Mucosa of rectum (tissue), 2 donors: ENCODE measurements at regions not wholly inside any gene's neighbourhood (a gene's known extent, or its start where the extent isn't known, plus 50 kb on each side); places are given as distances from the start of the nearest gene placed in this dataset.

Experiments
- H3K27ac ChIP-seq, 2 donors: one replicate each; pipeline ENCODE4 v1.7.0; 2013; ENCODE audit warnings: inconsistent platforms in 2 of 2, low read depth in 2 of 2, low read length in 2 of 2
- H3K27me3 ChIP-seq, 2 donors: one replicate each; pipeline ENCODE4 v1.7.0; 2013; ENCODE audit warnings: low read length in 2 of 2; ENCODE audit not compliant: control insufficient read depth in 2 of 2, insufficient read depth in 2 of 2
- H3K36me3 ChIP-seq, 2 donors: one replicate each; pipeline ENCODE4 v1.7.0; 2013; ENCODE audit warnings: low read length in 2 of 2; ENCODE audit not compliant: control insufficient read depth in 2 of 2, insufficient read depth in 2 of 2
- H3K4me1 ChIP-seq, 2 donors: one replicate each; pipeline ENCODE4 v1.7.0; 2013; ENCODE audit warnings: low read length in 2 of 2, mild to moderate bottlenecking in 1 of 2; ENCODE audit not compliant: control insufficient read depth in 2 of 2, insufficient read depth in 2 of 2
- H3K4me3 ChIP-seq, 2 donors: one replicate each; pipeline ENCODE4 v1.7.0; 2013; ENCODE audit warnings: low read length in 2 of 2
- H3K9ac ChIP-seq, 2 donors: one replicate each; pipeline ENCODE4 v1.7.0; 2013; ENCODE audit warnings: low read length in 2 of 2, low read depth in 1 of 2, mild to moderate bottlenecking in 1 of 2
- H3K9me3 ChIP-seq, 2 donors: one replicate each; pipeline ENCODE4 v1.7.0; 2013; ENCODE audit warnings: low read length in 2 of 2; ENCODE audit not compliant: control insufficient read depth in 2 of 2
- donor health status: healthy.
- donor health status: Normal muscosa, but diverticular disease.

DNA sequence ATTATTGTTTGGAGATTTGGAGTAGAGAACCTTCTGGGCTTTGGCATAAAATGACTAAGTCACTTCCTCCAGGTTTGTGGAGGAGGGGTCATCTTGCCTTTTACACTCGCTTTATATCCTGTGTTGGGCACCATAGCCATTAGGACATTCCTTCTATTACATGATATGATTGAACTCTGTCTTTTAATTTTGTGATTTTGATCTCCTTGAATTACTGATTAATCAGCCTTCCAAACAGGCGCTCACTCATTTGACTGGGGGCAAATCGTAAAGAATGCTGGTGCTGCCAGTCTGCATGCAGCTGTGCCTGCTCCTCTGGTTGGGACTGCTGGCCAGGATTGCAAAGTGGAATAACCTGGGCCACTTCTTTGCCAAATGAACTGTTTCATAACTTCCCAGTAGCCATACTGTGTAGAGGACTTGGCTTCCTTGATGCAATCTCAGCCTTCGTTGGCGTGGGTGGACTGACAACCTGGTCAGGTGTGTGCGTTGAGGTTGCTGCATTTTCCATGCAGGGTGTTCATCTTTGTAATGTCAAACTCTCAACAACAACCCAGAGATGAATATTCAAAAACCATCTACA is 65.9 kb upstream of the RAB11FIP2 start:
- no peak overlapping the region for H3K27ac ChIP-seq
- H3K27me3 ChIP-seq, result no peaks in the 10 kb centered on the region

DNA sequence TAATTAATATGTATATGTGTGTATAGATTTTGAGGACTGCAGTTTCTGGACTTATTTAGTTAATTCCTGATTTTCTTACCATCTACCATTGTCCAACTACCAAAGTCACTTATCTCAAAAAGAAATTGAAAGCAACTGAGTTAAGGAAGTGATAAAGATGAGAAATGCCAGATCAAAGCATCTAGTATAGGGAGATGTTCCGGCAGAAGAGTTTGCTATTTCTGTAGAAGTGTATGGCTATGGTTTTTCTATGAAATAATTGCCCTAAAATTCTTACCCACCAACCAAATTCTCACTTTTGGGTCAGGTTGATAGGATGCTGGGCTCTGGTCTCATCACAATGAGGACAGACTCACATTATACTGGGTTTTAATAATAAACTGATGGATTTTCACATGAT is 64.0 kb upstream of the RAB11FIP2 start:
- H3K36me3 ChIP-seq, result no peaks in the 10 kb centered on the region
- H3K27ac ChIP-seq, result no peak overlapping the region
- no peaks in the 10 kb centered on the region for H3K9me3 ChIP-seq
- H3K9ac ChIP-seq, result no peak overlapping the region
- H3K4me3 ChIP-seq, result no peak overlapping the region
- no peaks in the 10 kb centered on the region for H3K4me1 ChIP-seq
- peaks cover 0 to 2% of the 10 kb centered on the region in 2 donors for H3K27me3 ChIP-seq

More for the DNA sequence above, 65.9 kb upstream of the RAB11FIP2 start:
- H3K4me1 ChIP-seq, result no peaks in the 10 kb centered on the region
- no peak overlapping the region for H3K4me3 ChIP-seq
- H3K9ac ChIP-seq, result no peak overlapping the region
- H3K36me3 ChIP-seq, result no peaks in the 10 kb centered on the region
- no peaks in the 10 kb centered on the region for H3K9me3 ChIP-seq

DNA sequence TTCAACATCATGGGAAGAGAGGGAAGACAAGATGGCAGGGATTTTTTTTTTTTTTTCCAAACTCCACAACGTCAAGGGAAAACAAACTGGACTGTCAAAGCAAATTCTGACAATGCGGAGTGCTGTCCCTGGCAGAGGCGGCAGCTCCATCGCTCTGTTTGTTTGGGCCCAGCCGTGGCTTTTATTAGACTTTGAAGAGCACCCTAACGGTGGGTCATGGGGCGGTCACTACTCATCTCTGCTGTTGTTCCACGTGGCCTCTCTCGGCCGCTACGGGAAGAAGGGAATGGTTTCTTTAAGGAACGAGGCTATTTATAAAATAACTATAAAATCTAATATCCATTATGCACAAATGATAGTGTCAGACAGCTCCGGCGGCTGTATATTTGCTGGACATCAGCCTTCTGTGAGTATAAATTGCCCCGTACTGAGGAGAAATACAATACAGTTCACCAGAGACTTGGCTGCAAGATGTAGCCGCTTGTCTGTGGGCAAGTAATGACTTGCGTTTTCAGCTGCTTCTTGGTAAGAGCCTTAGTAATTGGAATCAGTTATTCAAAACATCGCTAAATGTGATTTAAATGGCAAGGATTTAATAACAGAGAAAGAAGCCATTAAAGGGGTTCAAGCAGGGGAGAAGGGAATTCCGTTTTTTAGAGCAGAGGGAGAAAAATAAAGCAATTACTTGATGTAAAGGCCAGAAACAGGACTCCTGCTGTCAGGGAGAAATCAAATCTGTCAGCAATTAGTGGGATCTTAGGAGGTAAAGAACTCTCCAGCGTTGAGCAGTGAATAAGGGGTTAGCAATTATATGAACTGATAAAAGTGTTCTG is 61.7 kb upstream of the RAB11FIP2 start:
- Histone ChIP-seq H3K27me3 (peaks cover 0 to 2% of the 10 kb centered on the region in 2 donors), H3K9ac (no peak overlapping the region), H3K4me3 (no peak overlapping the region), H3K36me3 (no peaks in the 10 kb centered on the region), H3K27ac (no peak overlapping the region), H3K9me3 (no peaks in the 10 kb centered on the region), H3K4me1 (no peaks in the 10 kb centered on the region)

DNA sequence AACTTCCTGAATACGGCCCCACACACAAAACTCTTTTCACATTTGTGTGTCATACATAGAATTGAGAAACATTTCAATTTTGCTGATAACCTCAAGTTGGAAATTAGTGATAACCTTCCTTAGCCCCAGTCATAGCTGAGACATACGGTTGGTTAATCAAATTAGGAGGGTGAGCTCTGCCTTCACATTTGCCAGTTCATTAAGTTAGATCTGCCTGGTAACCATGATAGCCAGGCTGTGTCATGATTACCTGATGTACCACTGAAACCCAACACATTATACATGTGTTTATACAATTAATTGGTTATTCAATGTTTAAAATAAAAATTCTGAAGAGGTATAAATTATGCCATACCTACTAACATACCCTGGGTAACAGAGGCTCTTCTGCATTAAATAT is 60.8 kb upstream of the RAB11FIP2 start:
- Histone ChIP-seq H3K4me1 (no peaks in the 10 kb centered on the region), H3K27me3 (peaks cover 0 to 2% of the 10 kb centered on the region in 2 donors), H3K9me3 (no peaks in the 10 kb centered on the region), H3K9ac (no peak overlapping the region), H3K36me3 (no peaks in the 10 kb centered on the region), H3K4me3 (no peak overlapping the region), H3K27ac (no peak overlapping the region)

GRCh38 chr10:118107040-118107439 is 60.3 kb upstream of the RAB11FIP2 start:
- Histone ChIP-seq H3K4me3 (no peak overlapping the region), H3K27ac (no peak overlapping the region), H3K9me3 (no peaks in the 10 kb centered on the region), H3K27me3 (peaks cover 0 to 2% of the 10 kb centered on the region in 2 donors), H3K36me3 (no peaks in the 10 kb centered on the region), H3K4me1 (no peaks in the 10 kb centered on the region), H3K9ac (no peak overlapping the region)

DNA sequence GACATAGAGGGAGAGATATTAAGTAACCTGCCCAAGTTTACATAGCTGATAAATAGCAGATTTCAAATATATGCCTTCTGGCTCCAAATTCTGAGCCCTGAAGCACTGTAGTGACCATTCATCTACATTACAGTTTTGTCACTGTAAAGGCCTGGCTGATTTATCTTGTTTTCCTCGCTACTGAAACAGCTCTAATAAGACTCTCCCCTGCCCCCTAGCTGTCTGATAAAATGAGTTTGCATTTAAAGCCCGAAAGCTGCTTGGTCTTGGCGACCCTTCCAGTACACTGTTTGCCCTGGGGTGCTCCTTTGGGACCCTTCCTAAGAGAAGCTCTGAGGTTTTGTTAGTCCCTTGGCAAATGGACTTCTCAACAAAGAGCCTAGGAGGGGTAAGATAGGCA is 59.7 kb upstream of the RAB11FIP2 start:
- Histone ChIP-seq H3K36me3 (no peaks in the 10 kb centered on the region), H3K9me3 (no peaks in the 10 kb centered on the region), H3K4me3 (no peak overlapping the region), H3K27ac (no peak overlapping the region), H3K9ac (no peak overlapping the region), H3K27me3 (peaks cover 0 to 2% of the 10 kb centered on the region in 2 donors), H3K4me1 (no peaks in the 10 kb centered on the region)

- H3K27me3 ChIP-seq, result peaks cover 0 to 2% of the 10 kb centered on the region in 2 donors
- no peaks in the 10 kb centered on the region for H3K36me3 ChIP-seq
- H3K9me3 ChIP-seq, result no peaks in the 10 kb centered on the region
- no peak overlapping the region for H3K27ac ChIP-seq
- H3K9ac ChIP-seq, result no peak overlapping the region
- no peaks in the 10 kb centered on the region for H3K4me1 ChIP-seq
- no peak overlapping the region for H3K4me3 ChIP-seq
These were observed 55.4 kb upstream of the RAB11FIP2 start for GRCh38 chr10:118102121-118102520.

DNA sequence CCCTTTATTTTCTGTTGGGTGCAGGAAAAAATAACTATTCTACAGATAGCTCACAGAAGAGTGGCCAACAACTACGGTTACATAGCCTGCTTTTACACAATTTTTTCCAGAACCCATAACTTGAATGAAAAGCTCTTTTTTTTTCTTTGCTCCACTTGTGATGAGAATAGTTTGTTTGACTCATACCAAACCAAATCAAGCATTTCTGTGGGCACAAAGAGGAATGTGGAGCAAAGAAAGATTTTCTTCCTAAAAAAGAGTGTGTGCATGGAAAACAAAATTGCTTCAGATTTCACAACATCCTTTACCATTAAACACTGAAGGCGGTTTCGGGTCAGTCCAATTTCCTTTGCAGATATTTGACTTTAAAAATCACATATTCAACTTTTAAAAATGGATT is 54.8 kb upstream of the RAB11FIP2 start:
- Histone ChIP-seq H3K27ac (no peak overlapping the region), H3K9ac (no peak overlapping the region), H3K27me3 (peaks cover 0 to 2% of the 10 kb centered on the region in 2 donors), H3K36me3 (no peaks in the 10 kb centered on the region), H3K4me3 (no peak overlapping the region), H3K4me1 (no peaks in the 10 kb centered on the region), H3K9me3 (no peaks in the 10 kb centered on the region)
